ENCODE measurements at regions not wholly inside any gene's neighbourhood (a gene's known extent, or its start where the extent isn't known, plus 50 kb on each side); places are given as distances from the start of the nearest gene placed in this dataset.

- Histone ChIP-seq H3K27me3 (ENCODE audit: control insufficient read depth, insufficient read depth, low read length) (no peaks in the 10 kb centered on the region), H3K4me1 (ENCODE audit: control insufficient read depth in 2 of 3, insufficient read depth in 2 of 3, low read depth in 1 of 3, low read length in 3 of 3) (no peaks in the 10 kb centered on the region), H3K9me3 (ENCODE audit: control insufficient read depth in 2 of 3, insufficient read depth in 1 of 3, low read length in 3 of 3) (no peaks in the 10 kb centered on the region), H3K36me3 (ENCODE audit: control insufficient read depth in 2 of 3, insufficient read depth in 3 of 3, low read length in 3 of 3) (no peaks in the 10 kb centered on the region), H3K4me3 (ENCODE audit: low read length in 3 of 3) (no peak overlapping the region), H3K9ac (ENCODE audit: low read length in 3 of 3) (no peak overlapping the region), H3K27ac (ENCODE audit: low read depth in 2 of 2, low read length in 2 of 2) (no peak overlapping the region)
- intact Hi-C loops (cut with DNase I), result no loop called here
- DNase-seq (no peak), FAIRE-seq (no peak)
- TF ChIP-seq CTCF (IDR thresholded peaks at IDR 0.05; ENCODE audit: borderline replicate concordance, extremely low read depth, insufficient read depth), result no peak
Observed at GRCh38 chr7:108724251-108725100, 154.8 kb downstream of the DNAJB9 start.

GRCh38 chr7:108735814-108736213, 166.1 kb downstream of the DNAJB9 start:
- DNase-seq (no peak), FAIRE-seq (no peak)
- H3K27ac ChIP-seq (ENCODE audit: low read depth in 2 of 2, low read length in 2 of 2), result no peak overlapping the region
- no peaks in the 10 kb centered on the region for H3K27me3 ChIP-seq (ENCODE audit: control insufficient read depth, insufficient read depth, low read length)
- no peak overlapping the region for H3K9ac ChIP-seq (ENCODE audit: low read length in 3 of 3)
- H3K9me3 ChIP-seq (ENCODE audit: control insufficient read depth in 2 of 3, insufficient read depth in 1 of 3, low read length in 3 of 3), result no peaks in the 10 kb centered on the region
- intact Hi-C loops (cut with DNase I), result no loop called here
- H3K4me3 ChIP-seq (ENCODE audit: low read length in 3 of 3), result no peak overlapping the region
- H3K36me3 ChIP-seq (ENCODE audit: control insufficient read depth in 2 of 3, insufficient read depth in 3 of 3, low read length in 3 of 3), result no peaks in the 10 kb centered on the region
- TF ChIP-seq CTCF (IDR thresholded peaks at IDR 0.05; ENCODE audit: borderline replicate concordance, extremely low read depth, insufficient read depth), result no peak
- no peaks in the 10 kb centered on the region for H3K4me1 ChIP-seq (ENCODE audit: control insufficient read depth in 2 of 3, insufficient read depth in 2 of 3, low read depth in 1 of 3, low read length in 3 of 3)

- TF ChIP-seq CTCF (IDR thresholded peaks at IDR 0.05; ENCODE audit: borderline replicate concordance, extremely low read depth, insufficient read depth), result no peak
- H3K27me3 ChIP-seq (ENCODE audit: control insufficient read depth, insufficient read depth, low read length), result no peaks in the 10 kb centered on the region
- H3K27ac ChIP-seq (ENCODE audit: low read depth in 2 of 2, low read length in 2 of 2), result no peak overlapping the region
- no peaks in the 10 kb centered on the region for H3K4me1 ChIP-seq (ENCODE audit: control insufficient read depth in 2 of 3, insufficient read depth in 2 of 3, low read depth in 1 of 3, low read length in 3 of 3)
- H3K36me3 ChIP-seq (ENCODE audit: control insufficient read depth in 2 of 3, insufficient read depth in 3 of 3, low read length in 3 of 3), result no peaks in the 10 kb centered on the region
- intact Hi-C loops (cut with DNase I), result no loop called here
- H3K9me3 ChIP-seq (ENCODE audit: control insufficient read depth in 2 of 3, insufficient read depth in 1 of 3, low read length in 3 of 3), result no peaks in the 10 kb centered on the region
- H3K9ac ChIP-seq (ENCODE audit: low read length in 3 of 3), result no peak overlapping the region
- FAIRE-seq (no peak), DNase-seq (no peak)
- no peak overlapping the region for H3K4me3 ChIP-seq (ENCODE audit: low read length in 3 of 3)
Observed at GRCh38 chr7:108736221-108736891, 166.7 kb downstream of the DNAJB9 start.
